SU-DHL-6 (cell line): ENCODE measurements at regions not wholly inside any gene's neighbourhood (a gene's known extent, or its start where the extent isn't known, plus 50 kb on each side); places are given as distances from the start of the nearest gene placed in this dataset.
"Not testable (repeated sequence)": the region's sequence is repeated elsewhere in the genome, so short reads cannot be mapped to it uniquely, and the experiment has no call there.

Experiments
- H2AFZ ChIP-seq: fragments of 200-600 bp; sonication (generic); 2 replicates; pipeline ENCODE4 v1.6.1; 2014; ENCODE audit warnings: low read depth, mild to moderate bottlenecking, moderate library complexity, mixed read lengths, antibody characterized with exemption, low read length; ENCODE audit not compliant: severe bottlenecking
- H3F3A ChIP-seq: fragments of 200-600 bp; shearing (Covaris generic); 2 replicates; pipeline ENCODE4 v1.6.0; 2016; ENCODE audit warnings: antibody characterized with exemption, mild to moderate bottlenecking; ENCODE audit not compliant: insufficient read depth
- H3K27ac ChIP-seq: fragments of 200-600 bp; sonication (generic); 2 replicates; pipeline ENCODE4 v1.5.1; 2016; ENCODE audit warnings: low read depth, mild to moderate bottlenecking, low read length, moderate library complexity, mixed read lengths
- H3K27me3 ChIP-seq: fragments of 200-600 bp; sonication (generic), shearing (Covaris generic); 2 replicates; pipeline ENCODE4 v1.6.0; 2014; ENCODE audit warnings: mild to moderate bottlenecking, low read length
- H3K36me3 ChIP-seq: fragments of 200-600 bp; sonication (generic); 2 replicates; pipeline ENCODE4 v1.6.1; 2014; ENCODE audit warnings: mild to moderate bottlenecking, low read length, mixed read lengths
- H3K4me2 ChIP-seq: fragments of 300-600, 200-600 bp; shearing (Covaris generic), sonication (generic); 2 replicates; pipeline ENCODE4 v1.6.0; 2014; ENCODE audit warnings: low read length, low read depth, mild to moderate bottlenecking; ENCODE audit not compliant: poor library complexity, severe bottlenecking
- H3K4me3 ChIP-seq: fragments of 200-600 bp; sonication (generic); 2 replicates; pipeline ENCODE4 v1.5.1; 2014; ENCODE audit warnings: antibody characterized with exemption, low read length, mild to moderate bottlenecking, mixed read lengths; ENCODE audit not compliant: insufficient read depth, poor library complexity, severe bottlenecking
- H3K79me2 ChIP-seq: fragments of 200-600 bp; sonication (generic); 2 replicates; pipeline ENCODE4 v1.6.1; 2014; ENCODE audit warnings: mild to moderate bottlenecking, low read length, moderate library complexity; ENCODE audit not compliant: insufficient read depth
- H3K9ac ChIP-seq: fragments of 200-600 bp; sonication (generic); 2 replicates; pipeline ENCODE4 v1.7.0; 2014; ENCODE audit warnings: mild to moderate bottlenecking, low read length
- H3K9me2 ChIP-seq: fragments of 200-600 bp; sonication (generic); replicated peaks from 2 replicates; pipeline ENCODE4 v1.6.1; 2014; ENCODE audit warnings: low read length; ENCODE audit not compliant: insufficient read depth
- H3K9me3 ChIP-seq: fragments of 200-600 bp; sonication (generic); 2 replicates; pipeline ENCODE4 v1.6.1; 2014; ENCODE audit warnings: low read length, mixed read lengths; ENCODE audit not compliant: insufficient read depth
- H4K20me1 ChIP-seq: fragments of 200-600 bp; sonication (generic); 2 replicates; pipeline ENCODE4 v1.6.1; 2014; ENCODE audit warnings: low read depth, mild to moderate bottlenecking, antibody characterized with exemption, low read length, moderate library complexity, mixed read lengths
- CTCF ChIP-seq: fragments of 200-600 bp; sonication (generic); IDR thresholded peaks from one replicate; pipeline ENCODE4 v1.5.1; 2017; ENCODE audit warnings: antibody characterized with exemption, mild to moderate bottlenecking, low read length, moderate library complexity; ENCODE audit not compliant: insufficient read depth, poor library complexity, severe bottlenecking
- EZH2phosphoT487 ChIP-seq: fragments of 200-600 bp; sonication (generic), shearing (Covaris generic); conservative IDR thresholded peaks from 2 replicates; pipeline ENCODE4 v1.6.1; 2018; ENCODE audit warnings: mild to moderate bottlenecking, antibody characterized with exemption, low read length, moderate library complexity, mixed read lengths

GRCh38 chr9:32092031-32092430 is 292.4 kb upstream of the ACO1 start:
- H3K9ac ChIP-seq, result no peak overlapping the region
- TF ChIP-seq CTCF, result no peak
- TF ChIP-seq EZH2phosphoT487, result no peak

GRCh38 chr9:32117291-32117690 is 267.2 kb upstream of the ACO1 start:
- Histone ChIP-seq H3K79me2 (no peaks in the 10 kb centered on the region), H3K4me2 (no peak overlapping the region), H3K27ac (no peak overlapping the region), H3K27me3 (no peaks in the 10 kb centered on the region), H2AFZ (no peak overlapping the region), H3K4me3 (no peak overlapping the region), H4K20me1 (no peaks in the 10 kb centered on the region), H3K36me3 (no peaks in the 10 kb centered on the region), H3F3A (no peaks in the 10 kb centered on the region), H3K9me2 (no peaks in the 10 kb centered on the region), H3K9ac (no peak overlapping the region), H3K9me3 (no peaks in the 10 kb centered on the region)
- TF ChIP-seq EZH2phosphoT487 (no peak), CTCF (no peak)

More at GRCh38 chr9:32092031-32092430, 292.4 kb upstream of the ACO1 start:
- no peaks in the 10 kb centered on the region for H3K79me2 ChIP-seq
- H3F3A ChIP-seq, result no peaks in the 10 kb centered on the region
- H3K27ac ChIP-seq, result no peak overlapping the region
- no peaks in the 10 kb centered on the region for H3K9me3 ChIP-seq
- H2AFZ ChIP-seq, result no peak overlapping the region
- no peaks in the 10 kb centered on the region for H3K27me3 ChIP-seq
- H3K4me3 ChIP-seq, result no peak overlapping the region
- no peaks in the 10 kb centered on the region for H4K20me1 ChIP-seq
- no peaks in the 10 kb centered on the region for H3K9me2 ChIP-seq
- H3K4me2 ChIP-seq, result no peak overlapping the region
- no peaks in the 10 kb centered on the region for H3K36me3 ChIP-seq

- H3K4me3 ChIP-seq, result no peak overlapping the region
- 0 out of 2 replicates have a peak, but pooled peaks cover 4% of the 10 kb centered on the region for H3K9me2 ChIP-seq
- TF ChIP-seq CTCF (no peak), EZH2phosphoT487 (no peak)
- no peaks in the 10 kb centered on the region; the same call in 1 of the 2 replicates for H3K36me3 ChIP-seq
- no peaks in the 10 kb centered on the region for H3K79me2 ChIP-seq
- H4K20me1 ChIP-seq, result no peaks in the 10 kb centered on the region
- H3K4me2 ChIP-seq, result no peak overlapping the region
- H3K9me3 ChIP-seq, result no peaks in the 10 kb centered on the region
- H3K9ac ChIP-seq, result no peak overlapping the region
- H3F3A ChIP-seq, result no peaks in the 10 kb centered on the region
- no peak overlapping the region for H3K27ac ChIP-seq
- no peaks in the 10 kb centered on the region for H3K27me3 ChIP-seq
- no peak overlapping the region for H2AFZ ChIP-seq
Observed at GRCh38 chr9:32128546-32128945, 255.9 kb upstream of the ACO1 start.

GRCh38 chr9:32130709-32131108 is 253.7 kb upstream of the ACO1 start:
- not testable (repeated sequence) for H2AFZ ChIP-seq, H3K9me2 ChIP-seq, H3F3A ChIP-seq, H3K9me3 ChIP-seq, H3K9ac ChIP-seq, H3K4me2 ChIP-seq, H3K27me3 ChIP-seq, H3K79me2 ChIP-seq, H3K36me3 ChIP-seq, H3K4me3 ChIP-seq, H3K27ac ChIP-seq, H4K20me1 ChIP-seq
